WTC11 (cell line): ENCODE measurements at regions not wholly inside any gene's neighbourhood (a gene's known extent, or its start where the extent isn't known, plus 50 kb on each side); places are given as distances from the start of the nearest gene placed in this dataset.

Experiments used
- ATAC-seq: fragments of 200-7000 bp; cut with Tn5 transposase; 2 replicates; pipeline ENCODE4 v1.10.0; 2021; ENCODE audit warnings: mild to moderate bottlenecking, moderate library complexity
- CTCF ChIA-PET: fragments of 300-600 bp; sonication (Branson Sonifier 250); formaldehyde crosslinking; loops from one replicate; lab custom pipeline; 2021; ENCODE audit warnings: antibody characterized with exemption; lab: Charles Lee
- POLR2A ChIA-PET: fragments of 350-600 bp; sonication (Branson Sonifier 250); formaldehyde crosslinking; loops from one replicate; lab custom pipeline; 2021; ENCODE audit warnings: antibody characterized with exemption; lab: Charles Lee
- DNase-seq: peaks from one replicate; pipeline ENCODE4 v3.0.0; 2021; ENCODE audit warnings: low spot score
- H3K27ac Mint-ChIP-seq: 2 replicates; pipeline ENCODE4 v1.8.0; 2021; ENCODE audit warnings: mixed read lengths
- H3K27me3 Mint-ChIP-seq: 2 replicates; pipeline ENCODE4 v1.8.0; 2021; ENCODE audit warnings: low read depth, mild to moderate bottlenecking, moderate library complexity, mixed read lengths
- H3K36me3 Mint-ChIP-seq: 2 replicates; pipeline ENCODE4 v1.8.0; 2021; ENCODE audit warnings: mixed read lengths
- H3K4me1 Mint-ChIP-seq: 2 replicates; pipeline ENCODE4 v1.8.0; 2022; ENCODE audit warnings: mixed read lengths
- H3K4me3 Mint-ChIP-seq: 2 replicates; pipeline ENCODE4 v1.8.0; 2021; ENCODE audit warnings: mild to moderate bottlenecking, moderate library complexity, mixed read lengths
- H3K9me3 Mint-ChIP-seq: 2 replicates; pipeline ENCODE4 v1.8.0; 2021; ENCODE audit warnings: mixed read lengths
- E2F5 ChIP-seq: sonication (generic); formaldehyde crosslinking; IDR thresholded peaks from 2 replicates; pipeline ENCODE4 v1.8.1; 2022; ENCODE audit warnings: mild to moderate bottlenecking, moderate library complexity, missing genetic modification reagents
- FOXJ3 ChIP-seq: sonication (generic); formaldehyde crosslinking; IDR thresholded peaks from 2 replicates; pipeline ENCODE4 v1.9.0; 2021; ENCODE audit warnings: missing genetic modification reagents, mild to moderate bottlenecking, borderline replicate concordance
- FOXK1 ChIP-seq: sonication (generic); formaldehyde crosslinking; IDR thresholded peaks from 2 replicates; pipeline ENCODE4 v1.8.0; 2022; ENCODE audit warnings: mild to moderate bottlenecking, moderate library complexity, missing genetic modification reagents
- KAT7 ChIP-seq: sonication (generic); formaldehyde crosslinking; IDR thresholded peaks from 2 replicates; pipeline ENCODE4 v1.8.1; 2023; ENCODE audit warnings: missing genetic modification reagents, mild to moderate bottlenecking, borderline replicate concordance
- MYBL2 ChIP-seq: sonication (generic); formaldehyde crosslinking; IDR thresholded peaks from 2 replicates; pipeline ENCODE4 v1.8.1; 2023; ENCODE audit warnings: mild to moderate bottlenecking, moderate library complexity, missing genetic modification reagents
- NR2C2 ChIP-seq: sonication (generic); formaldehyde crosslinking; IDR thresholded peaks from 2 replicates; pipeline ENCODE4 v1.8.0; 2022; ENCODE audit warnings: mild to moderate bottlenecking, missing genetic modification reagents
- TEAD4 ChIP-seq: sonication (generic); formaldehyde crosslinking; IDR thresholded peaks from 2 replicates; pipeline ENCODE4 v1.8.0; 2022; ENCODE audit warnings: mild to moderate bottlenecking, missing genetic modification reagents
- ZNF138 ChIP-seq: sonication (generic); formaldehyde crosslinking; conservative IDR thresholded peaks from 2 replicates; pipeline ENCODE4 v1.8.1; 2022; ENCODE audit warnings: mild to moderate bottlenecking, moderate library complexity, missing genetic modification reagents
- ZNF396 ChIP-seq: fragments of 250-450 bp; sonication (Bioruptor Pico); IDR thresholded peaks from 2 replicates; pipeline ENCODE4 v1.8.0; 2021; ENCODE audit warnings: mild to moderate bottlenecking, moderate library complexity, borderline replicate concordance
- ZNF423 ChIP-seq: fragments of 250-450 bp; sonication (Bioruptor Pico); IDR thresholded peaks from 2 replicates; pipeline ENCODE4 v2.1.2; 2022; ENCODE audit warnings: mild to moderate bottlenecking, moderate library complexity
- TF ChIP-seq, protein P1 (sequence below): sonication (generic); formaldehyde crosslinking; conservative IDR thresholded peaks from 2 replicates; pipeline ENCODE4 v1.8.1; 2023; ENCODE audit warnings: mild to moderate bottlenecking, low read depth, missing genetic modification reagents, moderate library complexity
- TF ChIP-seq, protein P2 (sequence below): sonication (generic); formaldehyde crosslinking; IDR thresholded peaks from 2 replicates; pipeline ENCODE4 v1.8.0; 2022; ENCODE audit warnings: mild to moderate bottlenecking, missing genetic modification reagents
- TF ChIP-seq, protein P3 (sequence below): fragments of 200-600 bp; IDR thresholded peaks from 2 replicates; pipeline ENCODE4 v1.8.0; 2022; ENCODE audit warnings: antibody characterized with exemption
- TF ChIP-seq, protein P4 (sequence below): sonication (generic); formaldehyde crosslinking; IDR thresholded peaks from 2 replicates; pipeline ENCODE4 v1.8.1; 2022; ENCODE audit warnings: missing genetic modification reagents, borderline replicate concordance

- no peak for DNase-seq
- peaks cover 67% of the 10 kb centered on the region for H3K27me3 Mint-ChIP-seq
- peaks cover 22% of the 10 kb centered on the region for H3K4me1 Mint-ChIP-seq
- no peak overlapping the region for H3K27ac Mint-ChIP-seq
- no peaks in the 10 kb centered on the region for H3K9me3 Mint-ChIP-seq
- no peaks in the 10 kb centered on the region for H3K36me3 Mint-ChIP-seq
- peak; percentile 64 for ATAC-seq
- TF ChIP-seq ZNF423 (peak; percentile 84), ZNF396 (CRISPR knock-in tag) (no peak), FOXJ3 (CRISPR knock-in tag) (0 out of 2 replicates have a peak, but pooled peaks have one; percentile 50), TEAD4 (CRISPR knock-in tag) (no peak)
- CTCF ChIA-PET = interaction anchor here (1.4 kb wide), 1 partner anchor 36 kb away, joined by 3 read pairs; no protein-coding TSS in a partner anchor
- peak overlapping the region; percentile 5; the same call in 1 of the 2 replicates for H3K4me3 Mint-ChIP-seq
- POLR2A ChIA-PET = no interaction called here
Measured at GRCh38 chr4:122100508-122100907, 51.6 kb upstream of the BLTP1 start.

DNA sequence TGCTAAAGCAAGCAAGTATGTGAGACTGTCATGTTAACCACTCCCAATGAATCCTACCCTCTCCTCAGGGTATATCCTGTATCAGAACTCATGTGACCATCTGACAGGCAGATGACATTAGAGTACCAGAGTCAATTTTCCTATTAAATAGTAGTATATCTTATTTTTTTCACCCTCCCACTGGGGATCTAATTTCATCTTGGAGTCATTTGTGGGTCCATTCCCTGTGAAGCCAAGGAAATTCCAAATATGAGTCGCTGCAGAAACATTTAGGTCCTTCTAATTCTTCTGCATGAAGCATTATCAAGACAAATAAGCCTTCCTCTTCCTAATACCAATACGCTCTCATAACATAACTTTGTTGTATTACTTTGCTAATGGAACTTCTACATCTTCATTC, 52.2 kb upstream of the BLTP1 start:
- ChIA-PET CTCF (no interaction called here), POLR2A (no interaction called here)
- no peaks in the 10 kb centered on the region for H3K9me3 Mint-ChIP-seq

More for the DNA sequence above, 52.2 kb upstream of the BLTP1 start:
- DNase-seq (no peak), ATAC-seq (no peak)
- TF ChIP-seq KAT7 (CRISPR knock-in tag) (no peak), E2F5 (no peak), ZNF138 (CRISPR knock-in tag) (no peak), MYBL2 (CRISPR knock-in tag) (no peak), NR2C2 (CRISPR knock-in tag) (no peak), FOXK1 (CRISPR knock-in tag) (no peak)
- TF ChIP-seq, protein P1, sequence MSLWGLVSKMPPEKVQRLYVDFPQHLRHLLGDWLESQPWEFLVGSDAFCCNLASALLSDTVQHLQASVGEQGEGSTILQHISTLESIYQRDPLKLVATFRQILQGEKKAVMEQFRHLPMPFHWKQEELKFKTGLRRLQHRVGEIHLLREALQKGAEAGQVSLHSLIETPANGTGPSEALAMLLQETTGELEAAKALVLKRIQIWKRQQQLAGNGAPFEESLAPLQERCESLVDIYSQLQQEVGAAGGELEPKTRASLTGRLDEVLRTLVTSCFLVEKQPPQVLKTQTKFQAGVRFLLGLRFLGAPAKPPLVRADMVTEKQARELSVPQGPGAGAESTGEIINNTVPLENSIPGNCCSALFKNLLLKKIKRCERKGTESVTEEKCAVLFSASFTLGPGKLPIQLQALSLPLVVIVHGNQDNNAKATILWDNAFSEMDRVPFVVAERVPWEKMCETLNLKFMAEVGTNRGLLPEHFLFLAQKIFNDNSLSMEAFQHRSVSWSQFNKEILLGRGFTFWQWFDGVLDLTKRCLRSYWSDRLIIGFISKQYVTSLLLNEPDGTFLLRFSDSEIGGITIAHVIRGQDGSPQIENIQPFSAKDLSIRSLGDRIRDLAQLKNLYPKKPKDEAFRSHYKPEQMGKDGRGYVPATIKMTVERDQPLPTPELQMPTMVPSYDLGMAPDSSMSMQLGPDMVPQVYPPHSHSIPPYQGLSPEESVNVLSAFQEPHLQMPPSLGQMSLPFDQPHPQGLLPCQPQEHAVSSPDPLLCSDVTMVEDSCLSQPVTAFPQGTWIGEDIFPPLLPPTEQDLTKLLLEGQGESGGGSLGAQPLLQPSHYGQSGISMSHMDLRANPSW (CRISPR knock-in tag) = no peak
- TF ChIP-seq, protein P2, sequence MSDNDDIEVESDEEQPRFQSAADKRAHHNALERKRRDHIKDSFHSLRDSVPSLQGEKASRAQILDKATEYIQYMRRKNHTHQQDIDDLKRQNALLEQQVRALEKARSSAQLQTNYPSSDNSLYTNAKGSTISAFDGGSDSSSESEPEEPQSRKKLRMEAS = no peak
- TF ChIP-seq, protein P3, sequence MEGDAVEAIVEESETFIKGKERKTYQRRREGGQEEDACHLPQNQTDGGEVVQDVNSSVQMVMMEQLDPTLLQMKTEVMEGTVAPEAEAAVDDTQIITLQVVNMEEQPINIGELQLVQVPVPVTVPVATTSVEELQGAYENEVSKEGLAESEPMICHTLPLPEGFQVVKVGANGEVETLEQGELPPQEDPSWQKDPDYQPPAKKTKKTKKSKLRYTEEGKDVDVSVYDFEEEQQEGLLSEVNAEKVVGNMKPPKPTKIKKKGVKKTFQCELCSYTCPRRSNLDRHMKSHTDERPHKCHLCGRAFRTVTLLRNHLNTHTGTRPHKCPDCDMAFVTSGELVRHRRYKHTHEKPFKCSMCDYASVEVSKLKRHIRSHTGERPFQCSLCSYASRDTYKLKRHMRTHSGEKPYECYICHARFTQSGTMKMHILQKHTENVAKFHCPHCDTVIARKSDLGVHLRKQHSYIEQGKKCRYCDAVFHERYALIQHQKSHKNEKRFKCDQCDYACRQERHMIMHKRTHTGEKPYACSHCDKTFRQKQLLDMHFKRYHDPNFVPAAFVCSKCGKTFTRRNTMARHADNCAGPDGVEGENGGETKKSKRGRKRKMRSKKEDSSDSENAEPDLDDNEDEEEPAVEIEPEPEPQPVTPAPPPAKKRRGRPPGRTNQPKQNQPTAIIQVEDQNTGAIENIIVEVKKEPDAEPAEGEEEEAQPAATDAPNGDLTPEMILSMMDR = no peak
- TF ChIP-seq, protein P4, sequence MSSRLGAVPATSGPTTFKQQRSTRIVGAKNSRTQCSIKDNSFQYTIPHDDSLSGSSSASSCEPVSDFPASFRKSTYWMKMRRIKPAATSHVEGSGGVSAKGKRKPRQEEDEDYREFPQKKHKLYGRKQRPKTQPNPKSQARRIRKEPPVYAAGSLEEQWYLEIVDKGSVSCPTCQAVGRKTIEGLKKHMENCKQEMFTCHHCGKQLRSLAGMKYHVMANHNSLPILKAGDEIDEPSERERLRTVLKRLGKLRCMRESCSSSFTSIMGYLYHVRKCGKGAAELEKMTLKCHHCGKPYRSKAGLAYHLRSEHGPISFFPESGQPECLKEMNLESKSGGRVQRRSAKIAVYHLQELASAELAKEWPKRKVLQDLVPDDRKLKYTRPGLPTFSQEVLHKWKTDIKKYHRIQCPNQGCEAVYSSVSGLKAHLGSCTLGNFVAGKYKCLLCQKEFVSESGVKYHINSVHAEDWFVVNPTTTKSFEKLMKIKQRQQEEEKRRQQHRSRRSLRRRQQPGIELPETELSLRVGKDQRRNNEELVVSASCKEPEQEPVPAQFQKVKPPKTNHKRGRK = no peak
- H3K27ac Mint-ChIP-seq = no peak overlapping the region
- peaks cover 68% of the 10 kb centered on the region for H3K27me3 Mint-ChIP-seq
- no peaks in the 10 kb centered on the region for H3K36me3 Mint-ChIP-seq
- peak overlapping the region; percentile 5; the same call in 1 of the 2 replicates for H3K4me3 Mint-ChIP-seq
- H3K4me1 Mint-ChIP-seq = peaks cover 22% of the 10 kb centered on the region
